ENCODE measurements at regions not wholly inside any gene's neighbourhood (a gene's known extent, or its start where the extent isn't known, plus 50 kb on each side); places are given as distances from the start of the nearest gene placed in this dataset.

- no peaks in the 10 kb centered on the region for H3K27me3 ChIP-seq
- H3K4me1 ChIP-seq, result peaks cover 0 to 6% (median 0%) of the 10 kb centered on the region in 4 donors
- TF ChIP-seq CTCF (IDR thresholded peaks at IDR 0.05) (no peak), EP300 (IDR thresholded peaks at IDR 0.05) (no peak), POLR2A (IDR thresholded peaks at IDR 0.05) (no peak), POLR2AphosphoS5 (IDR thresholded peaks at IDR 0.05) (no peak)
- H3K4me3 ChIP-seq, result no peak overlapping the region
- no peaks in the 10 kb centered on the region for H3K9me3 ChIP-seq
- DNase-seq, result no peak
- intact Hi-C loops (cut with DNase I), result no loop called here
- H3K27ac ChIP-seq, result peak overlapping the region in 1 of 4 donors; percentile 48
- WGBS, 2 donors, result 35 to 57% methylated on average over 2 of the region's 2 CpGs
- no peaks in the 10 kb centered on the region for H3K36me3 ChIP-seq
These were observed 219.7 kb upstream of the PRICKLE1 start for GRCh38 chr12:42809226-42809625.

GRCh38 chr12:42807766-42808165, 218.2 kb upstream of the PRICKLE1 start:
- H3K36me3 ChIP-seq, result no peaks in the 10 kb centered on the region
- H3K27ac ChIP-seq, result no peak overlapping the region
- intact Hi-C loops (cut with DNase I), result no loop called here
- 91 to 92% methylated on average over 3 of the region's 3 CpGs for WGBS, 2 donors
- no peaks in the 10 kb centered on the region for H3K9me3 ChIP-seq
- no peak overlapping the region for H3K4me3 ChIP-seq
- no peaks in the 10 kb centered on the region for H3K27me3 ChIP-seq
- H3K4me1 ChIP-seq, result peaks cover 0 to 6% (median 0%) of the 10 kb centered on the region in 4 donors
- DNase-seq, result no peak
- no peak for TF ChIP-seq CTCF (IDR thresholded peaks at IDR 0.05)
- no peak for TF ChIP-seq POLR2A (IDR thresholded peaks at IDR 0.05)
- TF ChIP-seq EP300 (IDR thresholded peaks at IDR 0.05), result no peak
- TF ChIP-seq POLR2AphosphoS5 (IDR thresholded peaks at IDR 0.05), result no peak

- intact Hi-C loops (cut with DNase I), result no loop called here
- 85 to 89% methylated on average over 2 of the region's 2 CpGs for WGBS, 2 donors
- no peaks in the 10 kb centered on the region for H3K9me3 ChIP-seq
- no peaks in the 10 kb centered on the region for H3K27me3 ChIP-seq
- H3K36me3 ChIP-seq, result no peaks in the 10 kb centered on the region
- no peak overlapping the region for H3K4me3 ChIP-seq
- H3K27ac ChIP-seq, result no peak overlapping the region
- no peak for TF ChIP-seq POLR2A (IDR thresholded peaks at IDR 0.05)
- no peak for TF ChIP-seq EP300 (IDR thresholded peaks at IDR 0.05)
- DNase-seq, result no peak
- H3K4me1 ChIP-seq, result peaks cover 0 to 6% (median 0%) of the 10 kb centered on the region in 4 donors
These were observed 217.7 kb upstream of the PRICKLE1 start for GRCh38 chr12:42807251-42807650.

- DNase-seq, result no peak
- Histone ChIP-seq H3K27me3 (no peaks in the 10 kb centered on the region), H3K27ac (no peak overlapping the region), H3K4me3 (no peak overlapping the region), H3K9me3 (no peaks in the 10 kb centered on the region), H3K36me3 (no peaks in the 10 kb centered on the region), H3K4me1 (peaks cover 0 to 6% (median 0%) of the 10 kb centered on the region in 4 donors)
- WGBS, 2 donors, result 48 to 71% methylated on average over 2 of the region's 2 CpGs
- TF ChIP-seq POLR2A (IDR thresholded peaks at IDR 0.05) (no peak), EP300 (IDR thresholded peaks at IDR 0.05) (no peak)
- intact Hi-C loops (cut with DNase I), result no loop called here
These were observed 215.4 kb upstream of the PRICKLE1 start for GRCh38 chr12:42804928-42805327.

- Histone ChIP-seq H3K4me1 (no peaks in the 10 kb centered on the region), H3K36me3 (no peaks in the 10 kb centered on the region), H3K9me3 (no peaks in the 10 kb centered on the region), H3K27me3 (no peaks in the 10 kb centered on the region), H3K4me3 (no peak overlapping the region), H3K27ac (no peak overlapping the region)
- no peak for TF ChIP-seq EP300 (IDR thresholded peaks at IDR 0.05)
- no peak for TF ChIP-seq POLR2AphosphoS5 (IDR thresholded peaks at IDR 0.05)
- TF ChIP-seq POLR2A (IDR thresholded peaks at IDR 0.05), result no peak
- TF ChIP-seq CTCF (IDR thresholded peaks at IDR 0.05), result no peak
- 60 to 70% methylated on average over 4 of the region's 4 CpGs for WGBS, 2 donors
- DNase-seq, result no peak
- intact Hi-C loops (cut with DNase I), result no loop called here
These were observed 213.2 kb upstream of the PRICKLE1 start for GRCh38 chr12:42802785-42803189.

GRCh38 chr12:42801271-42801670, 211.7 kb upstream of the PRICKLE1 start:
- TF ChIP-seq POLR2A (IDR thresholded peaks at IDR 0.05) (no peak), POLR2AphosphoS5 (IDR thresholded peaks at IDR 0.05) (no peak), CTCF (IDR thresholded peaks at IDR 0.05) (no peak), EP300 (IDR thresholded peaks at IDR 0.05) (no peak)
- intact Hi-C loops (cut with DNase I), result no loop called here
- H3K4me3 ChIP-seq, result no peak overlapping the region
- no peak for DNase-seq
- no peak overlapping the region for H3K27ac ChIP-seq
- no peaks in the 10 kb centered on the region for H3K4me1 ChIP-seq
- no peaks in the 10 kb centered on the region for H3K9me3 ChIP-seq
- no peaks in the 10 kb centered on the region for H3K36me3 ChIP-seq
- WGBS, 2 donors, result 83 to 89% methylated on average over 2 of the region's 2 CpGs
- H3K27me3 ChIP-seq, result no peaks in the 10 kb centered on the region
